ENCODE measurements at regions not wholly inside any gene's neighbourhood (a gene's known extent, or its start where the extent isn't known, plus 50 kb on each side); places are given as distances from the start of the nearest gene placed in this dataset.

DNA sequence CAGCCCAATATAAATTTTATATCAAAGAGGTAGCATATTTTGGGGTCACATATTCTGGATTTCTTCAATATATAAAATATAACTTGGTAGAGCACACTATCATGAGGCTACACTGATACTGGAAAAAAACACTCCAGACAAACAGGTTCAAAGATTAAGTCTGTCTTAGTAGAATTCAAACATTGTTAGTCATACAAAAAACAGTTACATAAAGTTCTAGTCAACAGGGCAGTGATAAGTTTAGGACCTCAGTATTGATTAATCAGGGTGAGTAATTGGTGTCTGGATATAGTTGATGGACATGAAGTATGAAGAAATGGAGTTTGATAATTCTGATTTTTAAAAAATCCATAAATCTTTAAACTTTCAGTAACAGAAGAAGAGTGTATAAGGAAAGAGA lies 1291.3 kb downstream of the FSTL5 start:
- no peak for DNase-seq

GRCh38 chr4:160877087-160877790 lies 1286.6 kb downstream of the FSTL5 start:
- DNase-seq = no peak

- no peak for DNase-seq
Observed at GRCh38 chr4:160880180-160880579, 1283.6 kb downstream of the FSTL5 start.

- no peak for DNase-seq
Observed at GRCh38 chr4:160887668-160888067, 1276.1 kb downstream of the FSTL5 start.

DNA sequence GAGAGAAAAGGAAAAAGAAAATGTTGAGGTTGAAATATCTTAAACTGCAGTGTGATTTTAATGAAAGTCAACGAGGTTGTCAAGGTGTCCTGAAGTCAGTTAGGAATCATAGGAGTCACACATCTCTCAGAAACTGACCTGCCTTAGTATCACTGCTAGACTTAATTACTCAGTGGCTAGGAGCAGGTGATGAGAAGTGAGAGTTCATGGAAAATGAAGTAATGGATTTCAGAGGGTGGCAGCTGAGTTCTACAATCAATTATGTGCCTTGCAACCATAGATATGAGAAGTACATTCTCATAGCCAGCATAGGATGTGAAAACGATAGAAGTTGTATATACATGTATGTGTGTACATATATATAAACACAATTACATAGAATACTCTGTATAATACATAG lies 1269.7 kb downstream of the FSTL5 start:
- DNase-seq = no peak

DNA sequence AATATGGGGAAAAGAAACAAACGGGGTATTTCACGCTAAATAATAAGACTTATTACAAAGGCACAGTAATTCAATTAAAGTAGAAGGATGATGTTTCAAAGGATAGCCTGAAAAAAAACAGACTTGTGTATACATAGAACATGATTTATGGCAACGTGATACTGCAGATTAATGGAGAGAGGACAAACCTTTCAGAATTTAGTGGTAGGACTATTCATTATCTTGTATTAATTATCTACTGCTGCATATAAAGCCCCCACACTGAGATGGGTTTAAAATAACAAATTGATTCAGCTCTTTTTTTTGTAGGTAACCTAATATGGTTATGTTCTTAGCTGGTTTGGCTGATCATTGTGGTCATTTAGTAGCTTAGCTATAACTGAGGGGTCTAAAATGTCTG lies 1269.0 kb downstream of the FSTL5 start:
- DNase-seq = no peak

- no peak for DNase-seq
Observed at GRCh38 chr4:160927311-160927710, 1236.5 kb downstream of the FSTL5 start.

DNA sequence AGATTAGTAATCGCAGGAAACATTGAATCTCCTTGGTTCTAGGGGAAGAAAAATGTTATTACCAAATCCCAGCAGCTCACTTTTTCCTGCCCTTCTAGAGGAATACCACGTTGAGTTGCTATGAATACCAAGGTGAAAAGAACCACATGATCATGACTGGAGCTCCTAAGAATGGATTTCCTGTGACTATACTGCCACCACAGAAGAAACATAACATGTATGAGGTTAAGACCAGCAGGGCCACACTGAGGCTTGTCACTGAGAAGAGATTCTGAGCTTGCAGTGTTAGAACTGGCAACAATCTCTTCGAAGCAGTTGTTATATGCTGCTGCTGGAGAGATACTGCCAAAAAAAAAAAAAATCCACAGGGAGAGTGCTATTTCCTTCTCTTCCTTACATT lies 1235.3 kb downstream of the FSTL5 start:
- DNase-seq = no peak

DNA sequence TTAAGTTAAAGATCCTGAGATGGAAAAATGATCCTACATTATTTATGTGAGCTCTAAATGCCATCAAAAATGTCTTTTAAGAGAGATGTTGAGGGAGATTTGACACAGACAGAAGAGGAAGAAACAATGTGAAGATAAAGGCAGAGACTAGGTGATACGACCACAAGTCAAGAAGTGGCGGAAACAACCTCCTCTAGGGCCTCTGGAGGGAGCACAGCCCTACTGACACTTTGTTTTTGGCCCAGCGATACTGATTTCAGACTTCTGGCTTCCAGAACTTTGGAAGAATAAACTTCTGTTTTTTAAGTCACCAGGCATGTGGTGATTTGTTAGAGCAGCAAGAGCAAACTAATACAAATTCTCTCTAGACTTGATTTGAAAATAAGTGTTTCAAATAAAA lies 1216.1 kb downstream of the FSTL5 start:
- no peak for DNase-seq

DNA sequence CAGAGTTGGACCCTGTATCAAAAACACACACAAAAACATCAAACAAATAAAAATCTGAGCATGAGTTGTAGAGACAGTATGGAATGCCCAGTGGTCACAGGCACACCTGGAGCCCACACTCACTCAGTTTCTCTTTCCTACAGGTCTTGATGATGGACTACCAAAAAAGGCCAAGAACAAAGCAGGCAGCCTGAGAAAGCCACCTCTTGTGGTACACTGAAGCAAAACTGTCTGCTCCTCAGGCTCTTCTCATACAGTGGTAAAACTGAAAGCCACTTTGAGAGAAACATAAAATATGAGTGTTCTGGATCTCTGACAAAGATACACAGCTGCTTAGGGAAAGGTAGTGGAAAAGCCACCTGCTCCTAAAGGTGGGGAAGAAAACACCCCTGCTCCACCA lies 1206.9 kb downstream of the FSTL5 start:
- no peak for DNase-seq

GRCh38 chr4:160969925-160970324 lies 1193.9 kb downstream of the FSTL5 start:
- no peak for DNase-seq

DNA sequence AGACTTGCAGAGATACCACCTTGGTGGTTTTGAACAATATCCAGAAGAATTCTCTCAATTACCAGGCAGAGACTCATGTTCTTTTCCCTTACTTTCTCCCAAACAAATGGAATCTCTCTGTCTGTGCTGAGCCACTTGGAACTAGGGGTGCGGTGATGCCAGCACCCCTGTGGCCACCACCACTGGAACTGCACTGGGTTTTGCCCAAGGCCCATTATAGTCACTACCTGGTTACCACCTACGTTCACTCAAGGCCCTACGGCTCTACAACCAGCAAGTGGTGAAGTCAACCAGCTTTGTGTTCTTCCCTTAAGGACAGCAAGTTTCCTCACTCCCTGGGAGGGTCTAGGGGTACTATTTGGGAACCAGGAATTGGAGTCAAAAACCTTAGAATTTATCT lies 1183.7 kb downstream of the FSTL5 start:
- no peak for DNase-seq

GRCh38 chr4:160981083-160981482 lies 1182.7 kb downstream of the FSTL5 start:
- no peak for DNase-seq

DNA sequence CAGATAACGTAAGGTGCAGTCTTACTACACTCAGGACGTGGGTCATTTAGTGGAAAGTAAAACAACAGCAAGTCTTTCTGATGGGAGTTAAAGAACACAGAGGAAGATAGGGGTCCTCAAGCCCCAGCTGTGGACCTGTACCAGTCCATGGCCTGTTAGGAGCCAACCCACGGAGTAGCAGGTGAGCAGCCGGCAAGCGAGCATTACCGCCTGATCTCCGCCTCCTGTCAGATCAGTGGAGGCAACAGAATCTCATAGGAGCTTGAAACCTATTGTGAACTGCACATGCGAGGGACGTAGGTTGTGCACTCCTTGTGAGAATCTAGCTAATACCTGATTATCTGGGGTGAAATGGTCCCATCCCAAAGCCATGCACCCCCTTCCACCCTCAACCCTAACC lies 1180.8 kb downstream of the FSTL5 start:
- no peak for DNase-seq

- no peak for DNase-seq
Observed at GRCh38 chr4:161002386-161002785, 1161.4 kb downstream of the FSTL5 start.

- DNase-seq = no peak
Observed at GRCh38 chr4:161003418-161004057, 1160.3 kb downstream of the FSTL5 start.

GRCh38 chr4:161005746-161006145 lies 1158.1 kb downstream of the FSTL5 start:
- no peak for DNase-seq

DNA sequence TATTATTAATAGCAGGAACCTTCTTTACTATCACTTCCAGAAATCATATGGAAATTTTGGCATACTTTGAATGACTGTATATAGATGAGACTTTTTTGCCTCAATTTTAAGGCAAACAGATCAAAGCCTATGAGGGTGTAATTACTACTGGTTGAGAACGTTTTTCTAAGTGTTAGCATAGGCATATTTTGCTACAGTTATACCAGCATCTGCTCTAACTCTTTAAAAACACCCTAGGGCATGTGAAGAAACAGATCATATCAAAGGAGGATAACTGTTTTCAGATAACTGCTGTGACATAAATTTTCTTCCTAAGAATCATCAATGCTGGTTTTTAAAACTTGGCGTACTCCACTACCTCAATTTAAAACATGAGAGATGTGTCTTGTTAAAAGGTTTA lies 1155.3 kb downstream of the FSTL5 start:
- DNase-seq = no peak

GRCh38 chr4:161010227-161010626 lies 1153.6 kb downstream of the FSTL5 start:
- DNase-seq = no peak

Data from NCI-H2081 (cell line).